Naive thymus-derived CD4-positive, alpha-beta T cell (primary cell): ENCODE measurements at regions not wholly inside any gene's neighbourhood (a gene's known extent, or its start where the extent isn't known, plus 50 kb on each side); places are given as distances from the start of the nearest gene placed in this dataset.
"Not testable (repeated sequence)": the region's sequence is repeated elsewhere in the genome, so short reads cannot be mapped to it uniquely, and the experiment has no call there.

ENCODE experiments used
- ATAC-seq: fragments of 150-1000 bp; cut with Tn5 transposase; 2 replicates; pipeline ENCODE4 v1.10.0; 2021; ENCODE audit warnings: mild to moderate bottlenecking, moderate library complexity
- CTCF ChIA-PET: fragments of 350-600 bp; sonication (Branson Sonifier 250); formaldehyde crosslinking; loops from one replicate; lab custom pipeline; 2021; ENCODE audit warnings: antibody characterized with exemption; lab: Charles Lee
- POLR2A ChIA-PET: fragments of 350-600 bp; sonication (Branson Sonifier 250); formaldehyde crosslinking; loops from one replicate; lab custom pipeline; 2021; ENCODE audit warnings: antibody characterized with exemption, inconsistent platforms; lab: Charles Lee
- DNase-seq, 9 donors: peaks; one replicate each; pipeline versions ENCODE4 v3.0.0 to v3.0.0-alpha.2; 2020 to 2022; ENCODE audit warnings: mixed read lengths in 1 of 9
- H3K27ac ChIP-seq: one replicate; pipeline ENCODE4 v1.7.0; 2013; ENCODE audit warnings: mild to moderate bottlenecking, low read depth, low read length, moderate library complexity
- H3K27me3 ChIP-seq, 2 donors: one replicate each; pipeline ENCODE4 v1.7.0; 2013; ENCODE audit warnings: low read length in 2 of 2, mild to moderate bottlenecking in 2 of 2, moderate library complexity in 2 of 2; ENCODE audit not compliant: control insufficient read depth in 2 of 2, insufficient read depth in 2 of 2
- H3K36me3 ChIP-seq, 3 experiments: 1 replicate in 2 of 3; 2 replicates in 1 of 3; pipeline ENCODE4 v1.7.0; 2013; ENCODE audit warnings: low read length in 3 of 3, mild to moderate bottlenecking in 3 of 3, moderate library complexity in 1 of 3; ENCODE audit not compliant: insufficient read depth in 3 of 3, control insufficient read depth in 2 of 3
- H3K4me1 ChIP-seq, 2 donors: one replicate each; pipeline ENCODE4 v1.7.0; 2013; ENCODE audit warnings: low read length in 2 of 2, mild to moderate bottlenecking in 2 of 2, moderate library complexity in 1 of 2; ENCODE audit not compliant: control insufficient read depth in 2 of 2, insufficient read depth in 2 of 2
- H3K4me3 ChIP-seq: 2 replicates; pipeline ENCODE4 v1.7.0; 2013; ENCODE audit warnings: mild to moderate bottlenecking, low read length
- H3K9me3 ChIP-seq, 3 experiments: 1 replicate in 2 of 3; 2 replicates in 1 of 3; pipeline ENCODE4 v1.7.0; 2013; ENCODE audit warnings: low read length in 3 of 3; ENCODE audit not compliant: control insufficient read depth in 2 of 3
- H3K27ac Mint-ChIP-seq, 9 donors: one replicate each; pipeline ENCODE4 v1.8.0; 2020 to 2022; ENCODE audit warnings: mixed read lengths in 9 of 9, mild to moderate bottlenecking in 8 of 9, moderate library complexity in 5 of 9, inconsistent platforms in 2 of 9
- H3K27me3 Mint-ChIP-seq, 5 donors: one replicate each; pipeline ENCODE4 v1.8.0; 2021 to 2022; ENCODE audit warnings: mixed read lengths in 5 of 5, mild to moderate bottlenecking in 1 of 5
- H3K36me3 Mint-ChIP-seq, 5 donors: one replicate each; pipeline ENCODE4 v1.8.0; 2020 to 2022; ENCODE audit warnings: mixed read lengths in 5 of 5, mild to moderate bottlenecking in 3 of 5, inconsistent platforms in 1 of 5
- H3K4me1 Mint-ChIP-seq, 7 donors: one replicate each; pipeline ENCODE4 v1.8.0; 2020 to 2022; ENCODE audit warnings: mixed read lengths in 7 of 7, mild to moderate bottlenecking in 3 of 7, inconsistent platforms in 1 of 7
- H3K4me3 Mint-ChIP-seq, 10 donors: one replicate each; pipeline ENCODE4 v1.8.0; 2020 to 2022; ENCODE audit warnings: mild to moderate bottlenecking in 10 of 10, mixed read lengths in 10 of 10, moderate library complexity in 6 of 10, inconsistent platforms in 2 of 10
- H3K9me3 Mint-ChIP-seq, 11 donors: one replicate each; pipeline ENCODE4 v1.8.0; 2020 to 2022; ENCODE audit warnings: mixed read lengths in 11 of 11, mild to moderate bottlenecking in 4 of 11, inconsistent platforms in 1 of 11, moderate library complexity in 1 of 11
- intact Hi-C, 2 donors: fragments of 100-400 bp; cut with micrococcal nuclease; formaldehyde crosslinking; loops; one replicate each; pipeline ENCODE4 v1.15.1; 2023

DNA sequence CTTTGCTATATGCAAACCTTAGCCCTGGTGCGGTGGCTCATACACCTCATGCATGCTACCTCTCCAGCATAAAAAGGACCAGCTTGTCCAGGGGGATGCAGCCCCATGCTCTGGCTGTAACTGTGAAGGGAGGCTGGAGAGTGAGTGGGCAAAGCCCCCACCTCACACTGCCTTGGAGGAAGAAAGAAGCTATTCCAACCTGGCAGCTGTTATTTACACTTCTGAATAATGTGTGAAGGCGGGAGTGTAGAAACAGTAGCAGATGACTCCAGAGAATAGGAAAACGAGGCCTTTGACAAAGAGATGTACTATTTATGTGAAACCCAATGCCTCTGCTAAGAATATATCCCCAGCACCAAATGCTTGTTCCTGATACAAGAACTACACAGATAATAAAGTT is 80.7 kb downstream of the MINAR1 start:
- H3K36me3 Mint-ChIP-seq, H3K27ac Mint-ChIP-seq, ATAC-seq, H3K36me3 ChIP-seq, CTCF ChIA-PET, H3K4me1 Mint-ChIP-seq, POLR2A ChIA-PET, H3K9me3 ChIP-seq, H3K4me1 ChIP-seq, H3K4me3 ChIP-seq, H3K27me3 ChIP-seq, H3K4me3 Mint-ChIP-seq, intact Hi-C loops, H3K27ac ChIP-seq, H3K9me3 Mint-ChIP-seq, DNase-seq: not testable (repeated sequence)
- peaks cover 2 to 20% (median 10%) of the 10 kb centered on the region in 5 donors for H3K27me3 Mint-ChIP-seq

GRCh38 chr15:79513417-79513816 is 81.3 kb downstream of the MINAR1 start:
- no peaks in the 10 kb centered on the region for H3K9me3 Mint-ChIP-seq
- no peaks in the 10 kb centered on the region for H3K36me3 Mint-ChIP-seq
- no peaks in the 10 kb centered on the region for H3K4me1 Mint-ChIP-seq

DNA sequence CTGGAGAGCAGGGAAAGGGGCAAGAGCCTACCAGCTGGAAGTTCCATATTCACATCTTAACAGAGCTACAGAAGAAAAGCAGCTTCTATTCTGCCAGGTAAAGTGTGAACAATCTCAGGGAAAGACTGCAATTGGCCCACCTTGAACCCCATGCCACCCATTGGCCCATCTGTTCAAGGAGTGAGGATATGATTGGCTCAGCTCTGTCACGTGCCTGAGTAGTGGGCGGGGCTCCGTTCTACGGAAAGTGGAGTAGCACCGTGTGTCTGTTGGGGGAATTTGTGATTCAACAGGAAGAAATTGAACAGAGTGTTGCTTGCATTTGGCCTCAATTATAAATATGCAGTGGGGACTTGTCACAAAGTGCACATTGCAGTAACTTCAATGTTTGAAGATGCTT is 81.8 kb downstream of the MINAR1 start:
- Mint-ChIP-seq H3K9me3 (no peaks in the 10 kb centered on the region), H3K27ac (no peak overlapping the region), H3K36me3 (no peaks in the 10 kb centered on the region), H3K4me3 (no peak overlapping the region), H3K27me3 (peaks cover 2 to 26% (median 10%) of the 10 kb centered on the region in 5 donors), H3K4me1 (no peaks in the 10 kb centered on the region)
- DNase-seq, result no peak
- no peak overlapping the region for H3K4me3 ChIP-seq
- no peaks in the 10 kb centered on the region for H3K36me3 ChIP-seq
- H3K4me1 ChIP-seq, result no peaks in the 10 kb centered on the region
- no peaks in the 10 kb centered on the region for H3K9me3 ChIP-seq
- H3K27ac ChIP-seq, result no peak overlapping the region
- ATAC-seq, result no peak
- intact Hi-C loops, result no loop called here
- POLR2A ChIA-PET, result no interaction called here
- CTCF ChIA-PET, result no interaction called here
- no peaks in the 10 kb centered on the region for H3K27me3 ChIP-seq

More at GRCh38 chr15:79513417-79513816, 81.3 kb downstream of the MINAR1 start:
- DNase-seq (no peak), ATAC-seq (no peak)
- POLR2A ChIA-PET, result no interaction called here
- Histone ChIP-seq H3K27me3 (no peaks in the 10 kb centered on the region), H3K36me3 (no peaks in the 10 kb centered on the region), H3K4me3 (no peak overlapping the region), H3K9me3 (no peaks in the 10 kb centered on the region), H3K27ac (no peak overlapping the region), H3K4me1 (no peaks in the 10 kb centered on the region)
- Mint-ChIP-seq H3K27ac (no peak overlapping the region), H3K27me3 (peaks cover 2 to 26% (median 10%) of the 10 kb centered on the region in 5 donors), H3K4me3 (no peak overlapping the region)
- intact Hi-C loops, result no loop called here
- CTCF ChIA-PET, result no interaction called here

DNA sequence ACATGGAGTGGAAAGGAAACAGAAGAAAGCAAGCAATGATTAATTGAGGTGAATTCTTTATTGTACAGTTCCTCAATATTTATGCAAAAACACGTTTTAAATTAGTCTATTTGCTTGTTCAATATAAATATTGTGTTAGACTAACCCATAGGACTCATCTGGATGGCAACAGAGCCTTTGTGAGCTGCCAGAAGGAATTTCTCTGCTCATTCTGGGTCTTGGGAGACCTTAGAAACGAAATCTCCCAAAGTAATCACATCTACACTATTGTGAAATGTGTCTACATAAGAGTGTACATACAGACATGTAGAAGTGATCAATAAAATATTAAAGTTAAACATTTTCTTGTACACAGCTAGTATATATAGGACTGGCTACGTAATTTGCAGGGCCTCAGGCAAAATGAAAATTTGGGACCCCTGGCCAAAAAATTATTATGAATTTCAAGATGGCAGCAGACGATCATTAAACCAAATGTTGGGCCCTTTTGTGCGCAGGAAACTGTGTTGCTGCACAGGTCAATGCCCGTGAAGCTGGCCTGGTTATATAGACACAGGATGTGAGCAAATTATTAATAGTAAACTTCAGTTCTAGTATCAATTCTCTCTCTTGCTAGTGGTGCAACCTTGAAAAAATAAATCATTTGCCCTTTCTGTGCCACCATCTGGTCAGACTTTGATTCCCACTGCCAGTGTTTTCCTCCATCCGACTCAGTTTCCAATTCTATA is 83.3 kb downstream of the MINAR1 start:
- Histone ChIP-seq H3K27ac (no peak overlapping the region), H3K27me3 (no peaks in the 10 kb centered on the region), H3K4me1 (no peaks in the 10 kb centered on the region), H3K4me3 (no peak overlapping the region), H3K9me3 (no peaks in the 10 kb centered on the region), H3K36me3 (no peaks in the 10 kb centered on the region)
- Mint-ChIP-seq H3K4me3 (no peak overlapping the region), H3K27me3 (peaks cover 4 to 26% (median 11%) of the 10 kb centered on the region in 5 donors), H3K4me1 (no peaks in the 10 kb centered on the region), H3K27ac (no peak overlapping the region), H3K36me3 (no peaks in the 10 kb centered on the region), H3K9me3 (no peaks in the 10 kb centered on the region)
- POLR2A ChIA-PET, result no interaction called here
- ATAC-seq (no peak), DNase-seq (no peak)
- intact Hi-C loops, result no loop called here
- CTCF ChIA-PET, result no interaction called here

GRCh38 chr15:79516155-79516554 is 84.0 kb downstream of the MINAR1 start:
- Histone ChIP-seq H3K9me3 (no peaks in the 10 kb centered on the region), H3K4me1 (no peaks in the 10 kb centered on the region), H3K27me3 (no peaks in the 10 kb centered on the region), H3K36me3 (no peaks in the 10 kb centered on the region), H3K27ac (no peak overlapping the region), H3K4me3 (no peak overlapping the region)
- CTCF ChIA-PET, result no interaction called here
- Mint-ChIP-seq H3K27me3 (peaks cover 4 to 26% (median 16%) of the 10 kb centered on the region in 5 donors), H3K4me3 (no peak overlapping the region), H3K9me3 (peaks cover 0 to 1% (median 0%) of the 10 kb centered on the region in 11 donors), H3K36me3 (no peaks in the 10 kb centered on the region), H3K27ac (no peak overlapping the region), H3K4me1 (no peaks in the 10 kb centered on the region)
- no peak for DNase-seq
- POLR2A ChIA-PET, result no interaction called here
- intact Hi-C loops, result no loop called here
- ATAC-seq, result no peak

DNA sequence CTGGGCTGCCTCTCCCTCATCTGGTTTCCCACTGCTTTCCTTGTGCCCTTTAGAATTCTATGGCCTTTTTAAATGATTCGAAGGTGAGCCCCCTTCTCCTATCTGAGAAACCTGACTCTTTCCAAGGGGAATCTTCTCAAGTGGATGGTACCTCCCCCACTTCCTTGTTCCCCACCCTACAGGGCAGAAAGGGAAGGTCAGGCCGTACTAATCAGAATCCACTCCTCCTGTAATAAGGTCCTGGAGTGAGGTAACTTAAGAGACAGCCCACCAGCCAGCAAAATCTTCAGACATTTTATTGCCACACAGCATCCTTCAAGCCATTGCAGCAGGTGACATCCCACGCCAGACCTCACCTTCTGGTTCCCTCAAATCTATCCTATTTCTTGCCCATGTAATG is 84.5 kb downstream of the MINAR1 start:
- ATAC-seq (no peak), DNase-seq (no peak)
- peaks cover 4 to 26% (median 16%) of the 10 kb centered on the region in 5 donors for H3K27me3 Mint-ChIP-seq
- ChIA-PET POLR2A (no interaction called here), CTCF (no interaction called here)
- no peak overlapping the region for H3K27ac Mint-ChIP-seq
- no peaks in the 10 kb centered on the region for H3K36me3 ChIP-seq
- no peaks in the 10 kb centered on the region for H3K4me1 ChIP-seq
- no peak overlapping the region for H3K4me3 Mint-ChIP-seq
- H3K27me3 ChIP-seq, result no peaks in the 10 kb centered on the region
- no peak overlapping the region for H3K27ac ChIP-seq
- no peak overlapping the region for H3K4me3 ChIP-seq
- H3K36me3 Mint-ChIP-seq, result no peaks in the 10 kb centered on the region
- intact Hi-C loops, result no loop called here
- peaks cover 0 to 1% (median 0%) of the 10 kb centered on the region in 11 donors for H3K9me3 Mint-ChIP-seq
- no peaks in the 10 kb centered on the region for H3K4me1 Mint-ChIP-seq
- H3K9me3 ChIP-seq, result no peaks in the 10 kb centered on the region

GRCh38 chr15:79519628-79520027 is 87.5 kb downstream of the MINAR1 start:
- Histone ChIP-seq H3K4me3 (no peak overlapping the region), H3K36me3 (no peaks in the 10 kb centered on the region), H3K27me3 (no peaks in the 10 kb centered on the region), H3K4me1 (no peaks in the 10 kb centered on the region), H3K9me3 (no peaks in the 10 kb centered on the region), H3K27ac (no peak overlapping the region)
- ChIA-PET CTCF (no interaction called here), POLR2A (no interaction called here)
- no peak for DNase-seq
- no peak overlapping the region for H3K4me3 Mint-ChIP-seq
- peaks cover 0 to 1% (median 0%) of the 10 kb centered on the region in 11 donors for H3K9me3 Mint-ChIP-seq
- H3K36me3 Mint-ChIP-seq, result no peaks in the 10 kb centered on the region
- no peak overlapping the region for H3K27ac Mint-ChIP-seq
- peaks cover 4 to 27% (median 16%) of the 10 kb centered on the region in 5 donors for H3K27me3 Mint-ChIP-seq
- H3K4me1 Mint-ChIP-seq, result no peaks in the 10 kb centered on the region
- no peak for ATAC-seq
- intact Hi-C loops, result no loop called here
